ENCODE measurements at regions not wholly inside any gene's neighbourhood (a gene's known extent, or its start where the extent isn't known, plus 50 kb on each side); places are given as distances from the start of the nearest gene placed in this dataset.

DNA sequence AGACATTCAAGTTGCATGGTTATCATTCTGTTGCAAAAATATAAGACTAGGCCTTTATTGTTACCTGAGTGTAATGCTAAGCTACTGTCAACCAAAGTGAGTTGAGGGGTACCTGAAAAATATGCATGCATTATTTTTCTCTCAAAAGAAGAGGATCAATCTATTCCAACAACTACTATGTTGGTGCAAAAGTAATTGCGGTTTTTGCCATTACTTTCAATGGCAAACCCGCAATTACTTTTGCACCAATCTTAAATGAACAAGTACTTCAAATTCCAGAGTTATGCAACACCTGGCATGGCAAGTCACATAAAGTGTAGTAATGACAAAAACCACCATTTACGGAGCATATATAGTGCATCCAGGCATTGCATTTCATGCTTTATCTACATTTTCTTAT is 307.0 kb upstream of the NOX3 start:
- TF ChIP-seq, protein P1, sequence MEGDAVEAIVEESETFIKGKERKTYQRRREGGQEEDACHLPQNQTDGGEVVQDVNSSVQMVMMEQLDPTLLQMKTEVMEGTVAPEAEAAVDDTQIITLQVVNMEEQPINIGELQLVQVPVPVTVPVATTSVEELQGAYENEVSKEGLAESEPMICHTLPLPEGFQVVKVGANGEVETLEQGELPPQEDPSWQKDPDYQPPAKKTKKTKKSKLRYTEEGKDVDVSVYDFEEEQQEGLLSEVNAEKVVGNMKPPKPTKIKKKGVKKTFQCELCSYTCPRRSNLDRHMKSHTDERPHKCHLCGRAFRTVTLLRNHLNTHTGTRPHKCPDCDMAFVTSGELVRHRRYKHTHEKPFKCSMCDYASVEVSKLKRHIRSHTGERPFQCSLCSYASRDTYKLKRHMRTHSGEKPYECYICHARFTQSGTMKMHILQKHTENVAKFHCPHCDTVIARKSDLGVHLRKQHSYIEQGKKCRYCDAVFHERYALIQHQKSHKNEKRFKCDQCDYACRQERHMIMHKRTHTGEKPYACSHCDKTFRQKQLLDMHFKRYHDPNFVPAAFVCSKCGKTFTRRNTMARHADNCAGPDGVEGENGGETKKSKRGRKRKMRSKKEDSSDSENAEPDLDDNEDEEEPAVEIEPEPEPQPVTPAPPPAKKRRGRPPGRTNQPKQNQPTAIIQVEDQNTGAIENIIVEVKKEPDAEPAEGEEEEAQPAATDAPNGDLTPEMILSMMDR (IDR thresholded peaks at IDR 0.05) = no peak
- TF ChIP-seq POLR2A (IDR thresholded peaks at IDR 0.05) = no peak
